Central memory CD8-positive, alpha-beta T cell (primary cell): ENCODE measurements at regions not wholly inside any gene's neighbourhood (a gene's known extent, or its start where the extent isn't known, plus 50 kb on each side); places are given as distances from the start of the nearest gene placed in this dataset.

Experiments used
- ATAC-seq: fragments of 150-1000 bp; cut with Tn5 transposase; replicated peaks from 2 replicates; pipeline ENCODE4 v1.10.0; 2022; ENCODE audit warnings: mild to moderate bottlenecking, moderate FRiP score, moderate number of reproducible peaks; ENCODE audit not compliant: poor library complexity, severe bottlenecking; ENCODE audit errors: extremely low read depth
- DNase-seq, 2 donors: peaks; one replicate each; pipeline ENCODE4 v3.0.0; 2021; ENCODE audit warnings: low spot score in 2 of 2
- H3K27ac Mint-ChIP-seq: one replicate; pipeline ENCODE4 v1.8.0; 2022; ENCODE audit warnings: low read depth, mild to moderate bottlenecking, moderate library complexity, mixed read lengths
- H3K27me3 Mint-ChIP-seq: one replicate; pipeline ENCODE4 v1.8.0; 2022; ENCODE audit warnings: mixed read lengths
- H3K36me3 Mint-ChIP-seq: one replicate; pipeline ENCODE4 v1.8.0; 2022; ENCODE audit warnings: mild to moderate bottlenecking, moderate library complexity, mixed read lengths; ENCODE audit not compliant: insufficient read depth
- H3K4me1 Mint-ChIP-seq: one replicate; pipeline ENCODE4 v1.8.0; 2022; ENCODE audit warnings: mixed read lengths
- H3K4me3 Mint-ChIP-seq: one replicate; pipeline ENCODE4 v1.8.0; 2022; ENCODE audit warnings: mild to moderate bottlenecking, moderate library complexity, mixed read lengths
- H3K9me3 Mint-ChIP-seq: one replicate; pipeline ENCODE4 v1.8.0; 2022; ENCODE audit warnings: mixed read lengths

GRCh38 chr7:22936246-22936645, 77.7 kb downstream of the HYCC1 start:
- H3K27me3 Mint-ChIP-seq: no peaks in the 10 kb centered on the region
- H3K4me3 Mint-ChIP-seq: no peak overlapping the region
- DNase-seq: no peak
- H3K27ac Mint-ChIP-seq: no peak overlapping the region
- no peak for ATAC-seq
- no peaks in the 10 kb centered on the region for H3K36me3 Mint-ChIP-seq
- H3K4me1 Mint-ChIP-seq: no peaks in the 10 kb centered on the region
- no peaks in the 10 kb centered on the region for H3K9me3 Mint-ChIP-seq

GRCh38 chr7:22935269-22935668, 78.7 kb downstream of the HYCC1 start:
- no peak overlapping the region for H3K27ac Mint-ChIP-seq
- H3K4me1 Mint-ChIP-seq: no peaks in the 10 kb centered on the region
- no peak for DNase-seq
- H3K4me3 Mint-ChIP-seq: no peak overlapping the region
- H3K36me3 Mint-ChIP-seq: no peaks in the 10 kb centered on the region
- ATAC-seq: no peak
- no peaks in the 10 kb centered on the region for H3K9me3 Mint-ChIP-seq
- no peaks in the 10 kb centered on the region for H3K27me3 Mint-ChIP-seq

- Mint-ChIP-seq H3K9me3 (no peaks in the 10 kb centered on the region), H3K27me3 (no peaks in the 10 kb centered on the region), H3K4me1 (no peaks in the 10 kb centered on the region), H3K36me3 (no peaks in the 10 kb centered on the region), H3K27ac (no peak overlapping the region), H3K4me3 (no peak overlapping the region)
- ATAC-seq: no peak
- no peak for DNase-seq
These were observed 79.4 kb downstream of the HYCC1 start for GRCh38 chr7:22934473-22935065.

GRCh38 chr7:22934023-22934422, 79.9 kb downstream of the HYCC1 start:
- Mint-ChIP-seq H3K36me3 (no peaks in the 10 kb centered on the region), H3K27ac (no peak overlapping the region), H3K4me1 (no peaks in the 10 kb centered on the region), H3K27me3 (no peaks in the 10 kb centered on the region), H3K4me3 (no peak overlapping the region), H3K9me3 (no peaks in the 10 kb centered on the region)
- DNase-seq (no peak), ATAC-seq (no peak)

GRCh38 chr7:22932896-22933295, 81.0 kb downstream of the HYCC1 start:
- ATAC-seq (no peak), DNase-seq (no peak)
- H3K36me3 Mint-ChIP-seq: no peaks in the 10 kb centered on the region
- H3K4me3 Mint-ChIP-seq: no peak overlapping the region
- no peaks in the 10 kb centered on the region for H3K9me3 Mint-ChIP-seq
- H3K27me3 Mint-ChIP-seq: no peaks in the 10 kb centered on the region
- H3K27ac Mint-ChIP-seq: no peak overlapping the region
- no peaks in the 10 kb centered on the region for H3K4me1 Mint-ChIP-seq

GRCh38 chr7:22931011-22931410, 82.9 kb downstream of the HYCC1 start:
- Mint-ChIP-seq H3K4me3 (no peak overlapping the region), H3K4me1 (no peaks in the 10 kb centered on the region), H3K36me3 (no peaks in the 10 kb centered on the region), H3K27ac (no peak overlapping the region), H3K27me3 (no peaks in the 10 kb centered on the region), H3K9me3 (no peaks in the 10 kb centered on the region)
- DNase-seq (no peak), ATAC-seq (no peak)

- H3K27me3 Mint-ChIP-seq: peaks cover 24% of the 10 kb centered on the region
- no peaks in the 10 kb centered on the region for H3K36me3 Mint-ChIP-seq
- no peak overlapping the region for H3K27ac Mint-ChIP-seq
These were observed 91.6 kb downstream of the HYCC1 start for GRCh38 chr7:22922307-22922706.

GRCh38 chr7:22921386-22922086, 92.4 kb downstream of the HYCC1 start:
- DNase-seq: no peak
- no peak for ATAC-seq
- no peak overlapping the region for H3K27ac Mint-ChIP-seq
- H3K4me1 Mint-ChIP-seq: no peaks in the 10 kb centered on the region
- H3K4me3 Mint-ChIP-seq: no peak overlapping the region
- peaks cover 24% of the 10 kb centered on the region for H3K27me3 Mint-ChIP-seq
- no peaks in the 10 kb centered on the region for H3K36me3 Mint-ChIP-seq
- H3K9me3 Mint-ChIP-seq: no peaks in the 10 kb centered on the region

More at GRCh38 chr7:22922307-22922706, 91.6 kb downstream of the HYCC1 start:
- ATAC-seq (no peak), DNase-seq (no peak)
- Mint-ChIP-seq H3K9me3 (no peaks in the 10 kb centered on the region), H3K4me3 (no peak overlapping the region), H3K4me1 (no peaks in the 10 kb centered on the region)

GRCh38 chr7:22920672-22921071, 93.3 kb downstream of the HYCC1 start:
- Mint-ChIP-seq H3K36me3 (no peaks in the 10 kb centered on the region), H3K27me3 (peaks cover 21% of the 10 kb centered on the region), H3K4me1 (no peaks in the 10 kb centered on the region), H3K4me3 (no peak overlapping the region), H3K27ac (no peak overlapping the region), H3K9me3 (no peaks in the 10 kb centered on the region)
- ATAC-seq (no peak), DNase-seq (no peak)

- Mint-ChIP-seq H3K4me3 (no peak overlapping the region), H3K27ac (no peak overlapping the region), H3K9me3 (peaks cover 12% of the 10 kb centered on the region), H3K4me1 (no peaks in the 10 kb centered on the region), H3K27me3 (no peaks in the 10 kb centered on the region), H3K36me3 (no peaks in the 10 kb centered on the region)
- ATAC-seq: no peak
- DNase-seq: no peak
These were observed 90.5 kb upstream of the TOMM7 start for GRCh38 chr7:22913158-22913557.

- H3K27me3 Mint-ChIP-seq: no peaks in the 10 kb centered on the region
- H3K27ac Mint-ChIP-seq: no peak overlapping the region
- no peak overlapping the region for H3K4me3 Mint-ChIP-seq
- H3K4me1 Mint-ChIP-seq: no peaks in the 10 kb centered on the region
- no peaks in the 10 kb centered on the region for H3K36me3 Mint-ChIP-seq
- DNase-seq: no peak
- no peak for ATAC-seq
- peaks cover 12% of the 10 kb centered on the region for H3K9me3 Mint-ChIP-seq
These were observed 89.2 kb upstream of the TOMM7 start for GRCh38 chr7:22911889-22912288.

- DNase-seq (no peak), ATAC-seq (no peak)
- no peaks in the 10 kb centered on the region for H3K4me1 Mint-ChIP-seq
- no peaks in the 10 kb centered on the region for H3K27me3 Mint-ChIP-seq
- no peak overlapping the region for H3K4me3 Mint-ChIP-seq
- H3K9me3 Mint-ChIP-seq: peaks cover 11% of the 10 kb centered on the region
- H3K27ac Mint-ChIP-seq: no peak overlapping the region
- no peaks in the 10 kb centered on the region for H3K36me3 Mint-ChIP-seq
These were observed 87.3 kb upstream of the TOMM7 start for GRCh38 chr7:22909917-22910316.

GRCh38 chr7:22907805-22908204, 85.2 kb upstream of the TOMM7 start:
- Mint-ChIP-seq H3K9me3 (no peaks in the 10 kb centered on the region), H3K27me3 (no peaks in the 10 kb centered on the region), H3K4me1 (no peaks in the 10 kb centered on the region), H3K36me3 (no peaks in the 10 kb centered on the region), H3K4me3 (no peak overlapping the region), H3K27ac (no peak overlapping the region)
- no peak for ATAC-seq
- DNase-seq: no peak
